IPS-18c (cell line): ENCODE measurements at regions not wholly inside any gene's neighbourhood (a gene's known extent, or its start where the extent isn't known, plus 50 kb on each side); places are given as distances from the start of the nearest gene placed in this dataset.

Experiments
- H3K4me3 ChIP-seq: 2 replicates; pipeline ENCODE4 v1.7.0; 2013; ENCODE audit warnings: low read depth, mild to moderate bottlenecking, low read length, moderate library complexity; ENCODE audit not compliant: insufficient read depth
- H3K9me3 ChIP-seq: one replicate; pipeline ENCODE4 v1.6.1; 2013; ENCODE audit warnings: mild to moderate bottlenecking, low read length, moderate library complexity; ENCODE audit not compliant: control insufficient read depth, insufficient read depth

GRCh38 chr3:19739504-19739903 is 194.5 kb downstream of the EFHB start:
- Histone ChIP-seq H3K4me3 (no peak overlapping the region), H3K9me3 (peaks cover 2% of the 10 kb centered on the region)

- Histone ChIP-seq H3K9me3 (peaks cover 2% of the 10 kb centered on the region), H3K4me3 (no peak overlapping the region)
Measured at GRCh38 chr3:19738846-19739245, 195.2 kb downstream of the EFHB start.

GRCh38 chr3:19735111-19735510 is 198.9 kb downstream of the EFHB start:
- H3K9me3 ChIP-seq: peaks cover 2% of the 10 kb centered on the region
- H3K4me3 ChIP-seq: no peak overlapping the region

- H3K4me3 ChIP-seq: no peak overlapping the region
- H3K9me3 ChIP-seq: peaks cover 2% of the 10 kb centered on the region
Measured at GRCh38 chr3:19734453-19734852, 199.6 kb downstream of the EFHB start.

GRCh38 chr3:19725000-19725399 is 209.0 kb downstream of the EFHB start:
- Histone ChIP-seq H3K4me3 (no peak overlapping the region), H3K9me3 (peaks cover 3% of the 10 kb centered on the region)

GRCh38 chr3:19717736-19718135 is 216.3 kb downstream of the EFHB start:
- no peaks in the 10 kb centered on the region for H3K9me3 ChIP-seq
- no peak overlapping the region for H3K4me3 ChIP-seq

GRCh38 chr3:19711160-19711782 is 222.7 kb downstream of the EFHB start:
- Histone ChIP-seq H3K4me3 (no peak overlapping the region), H3K9me3 (no peaks in the 10 kb centered on the region)

- H3K9me3 ChIP-seq: no peaks in the 10 kb centered on the region
Measured at GRCh38 chr3:19702416-19703078, 231.5 kb downstream of the EFHB start.

GRCh38 chr3:19688767-19689166 is 245.2 kb downstream of the EFHB start:
- Histone ChIP-seq H3K9me3 (peaks cover 5% of the 10 kb centered on the region), H3K4me3 (no peak overlapping the region)

More at GRCh38 chr3:19702416-19703078, 231.5 kb downstream of the EFHB start:
- peak overlapping the region; percentile 43 for H3K4me3 ChIP-seq

GRCh38 chr3:19668163-19668562 is 265.9 kb downstream of the EFHB start:
- Histone ChIP-seq H3K4me3 (no peak overlapping the region), H3K9me3 (no peaks in the 10 kb centered on the region)

GRCh38 chr3:19662486-19662885 is 271.5 kb downstream of the EFHB start:
- Histone ChIP-seq H3K9me3 (no peaks in the 10 kb centered on the region), H3K4me3 (no peak overlapping the region)

GRCh38 chr3:19652336-19652735 is 281.7 kb downstream of the EFHB start:
- Histone ChIP-seq H3K4me3 (no peak overlapping the region), H3K9me3 (peaks cover 5% of the 10 kb centered on the region)

- Histone ChIP-seq H3K9me3 (no peaks in the 10 kb centered on the region), H3K4me3 (no peak overlapping the region)
Measured at GRCh38 chr3:19645093-19645492, 288.9 kb downstream of the EFHB start.

- Histone ChIP-seq H3K9me3 (no peaks in the 10 kb centered on the region), H3K4me3 (no peak overlapping the region)
Measured at GRCh38 chr3:19644405-19644804, 289.6 kb downstream of the EFHB start.

- no peaks in the 10 kb centered on the region for H3K9me3 ChIP-seq
- H3K4me3 ChIP-seq: no peak overlapping the region
Measured at GRCh38 chr3:19641408-19641807, 292.6 kb downstream of the EFHB start.

- Histone ChIP-seq H3K9me3 (no peaks in the 10 kb centered on the region), H3K4me3 (no peak overlapping the region)
Measured at GRCh38 chr3:19632099-19633074, 301.6 kb downstream of the EFHB start.

GRCh38 chr3:19598870-19599269 is 335.1 kb downstream of the EFHB start:
- Histone ChIP-seq H3K9me3 (no peaks in the 10 kb centered on the region), H3K4me3 (no peak overlapping the region)

GRCh38 chr3:19596408-19596807 is 337.6 kb downstream of the EFHB start:
- H3K4me3 ChIP-seq: no peak overlapping the region
- H3K9me3 ChIP-seq: no peaks in the 10 kb centered on the region
